ENCODE measurements at regions not wholly inside any gene's neighbourhood (a gene's known extent, or its start where the extent isn't known, plus 50 kb on each side); places are given as distances from the start of the nearest gene placed in this dataset.

DNA sequence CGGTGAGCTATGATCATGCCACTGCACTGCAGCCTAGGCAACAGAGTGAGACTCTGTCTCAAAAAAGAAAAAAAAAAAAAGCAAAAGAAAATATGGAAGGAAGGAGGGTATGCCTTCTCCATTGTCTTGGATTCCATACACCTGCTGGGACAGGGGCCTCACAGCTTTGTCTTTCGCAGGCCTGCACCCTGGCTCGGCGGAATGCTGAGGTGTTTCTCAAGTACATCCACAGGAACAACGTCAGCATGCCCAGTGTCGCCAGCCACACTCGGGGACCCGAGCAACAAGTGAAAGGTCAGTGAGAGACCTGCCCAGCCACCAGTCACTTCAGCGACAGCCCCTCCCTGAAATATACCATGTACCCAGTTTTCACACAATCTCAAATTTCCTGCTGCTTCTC, 288.5 kb upstream of the UMPS start:
- no peak for TF ChIP-seq CTCF (conservative IDR thresholded peaks at IDR 0.05)
- no peak for TF ChIP-seq EZH2 (IDR thresholded peaks at IDR 0.05; ENCODE audit: low read depth)
